GM21515 (cell line): ENCODE measurements at regions not wholly inside any gene's neighbourhood (a gene's known extent, or its start where the extent isn't known, plus 50 kb on each side); places are given as distances from the start of the nearest gene placed in this dataset.
"Not testable (repeated sequence)": the region's sequence is repeated elsewhere in the genome, so short reads cannot be mapped to it uniquely, and the experiment has no call there.

Source experiments
- ATAC-seq: cut with Tn5 transposase; IDR thresholded peaks from one replicate; pipeline ENCODE4 v1.9.1; 2021; ENCODE audit not compliant: unreplicated experiment

GRCh38 chr13:62887046-62887445, 1471.4 kb upstream of the PCDH20 start:
- ATAC-seq: no peak

GRCh38 chr13:62879071-62879470, 1463.4 kb upstream of the PCDH20 start:
- no peak for ATAC-seq

- no peak for ATAC-seq
Measured at GRCh38 chr13:62875118-62875640, 1459.5 kb upstream of the PCDH20 start.

- ATAC-seq: no peak
Measured at GRCh38 chr13:62850331-62850730, 1434.7 kb upstream of the PCDH20 start.

- ATAC-seq: no peak
Measured at GRCh38 chr13:62847520-62847919, 1431.9 kb upstream of the PCDH20 start.

- no peak for ATAC-seq
Measured at GRCh38 chr13:62846302-62846701, 1430.7 kb upstream of the PCDH20 start.

- no peak for ATAC-seq
Measured at GRCh38 chr13:62839338-62839737, 1423.7 kb upstream of the PCDH20 start.

GRCh38 chr13:62838929-62839328, 1423.3 kb upstream of the PCDH20 start:
- ATAC-seq: no peak

GRCh38 chr13:62837895-62838294, 1422.2 kb upstream of the PCDH20 start:
- ATAC-seq: no peak

GRCh38 chr13:62829486-62829885, 1413.8 kb upstream of the PCDH20 start:
- no peak for ATAC-seq

- no peak for ATAC-seq
Measured at GRCh38 chr13:62799931-62800436, 1384.3 kb upstream of the PCDH20 start.

- no peak for ATAC-seq
Measured at GRCh38 chr13:62799038-62799535, 1383.4 kb upstream of the PCDH20 start.

GRCh38 chr13:62793850-62794249, 1378.2 kb upstream of the PCDH20 start:
- no peak for ATAC-seq

GRCh38 chr13:62781866-62782265, 1366.2 kb upstream of the PCDH20 start:
- ATAC-seq: no peak

GRCh38 chr13:62779161-62779560, 1363.5 kb upstream of the PCDH20 start:
- ATAC-seq: no peak

- no peak for ATAC-seq
Measured at GRCh38 chr13:62767473-62767872, 1351.8 kb upstream of the PCDH20 start.

- ATAC-seq: no peak
Measured at GRCh38 chr13:62760724-62761123, 1345.1 kb upstream of the PCDH20 start.

GRCh38 chr13:62747629-62748028, 1332.0 kb upstream of the PCDH20 start:
- no peak for ATAC-seq

GRCh38 chr13:62747152-62747551, 1331.5 kb upstream of the PCDH20 start:
- ATAC-seq: no peak

- not testable (repeated sequence) for ATAC-seq
Measured at GRCh38 chr13:62729746-62730145, 1314.1 kb upstream of the PCDH20 start.

GRCh38 chr13:62721893-62722292, 1306.2 kb upstream of the PCDH20 start:
- no peak for ATAC-seq

- not testable (repeated sequence) for ATAC-seq
Measured at GRCh38 chr13:62711948-62712347, 1296.3 kb upstream of the PCDH20 start.

GRCh38 chr13:62710787-62711186, 1295.1 kb upstream of the PCDH20 start:
- ATAC-seq: no peak
